Vagina (tissue), 2 donors: ENCODE measurements at regions not wholly inside any gene's neighbourhood (a gene's known extent, or its start where the extent isn't known, plus 50 kb on each side); places are given as distances from the start of the nearest gene placed in this dataset.

Source experiments
- DNase-seq, 2 donors: peaks; one replicate each; pipeline ENCODE4 v3.0.0-alpha.2; 2017; ENCODE audit errors: extremely low spot score in 2 of 2
- H3K27ac ChIP-seq: fragments of 200-600 bp; sonication (generic); one replicate; pipeline ENCODE4 v1.5.1; 2019
- H3K27me3 ChIP-seq: fragments of 200-600 bp; sonication (generic); one replicate; pipeline ENCODE4 v1.5.1; 2019
- H3K36me3 ChIP-seq, 2 donors: fragments of 200-600 bp; sonication (generic); one replicate each; pipeline ENCODE4 v1.5.1; 2017 to 2019
- H3K4me1 ChIP-seq: fragments of 200-600 bp; sonication (generic); one replicate; pipeline ENCODE4 v1.5.1; 2019
- H3K4me3 ChIP-seq, 2 donors: fragments of 200-600 bp; sonication (generic); 1 replicate in 1 of 2; 2 replicates in 1 of 2; pipeline ENCODE4 v1.5.1; 2016 to 2019
- H3K9me3 ChIP-seq: fragments of 200-600 bp; sonication (generic); one replicate; pipeline ENCODE4 v1.5.1; 2019
- CTCF ChIP-seq, 3 experiments: fragments of 450-650 bp in 2 of 3; fragments of 200-600 bp in 1 of 3; sonication (generic) in 1 of 3; IDR thresholded peaks; one replicate each; pipeline ENCODE4 v1.5.1; 2017 to 2019; ENCODE audit warnings: antibody characterized with exemption in 3 of 3, mild to moderate bottlenecking in 2 of 3, moderate library complexity in 2 of 3
- POLR2A ChIP-seq, 2 donors: fragments of 450-650 bp; IDR thresholded peaks; one replicate each; pipeline ENCODE4 v1.6.1; 2017; ENCODE audit warnings: antibody characterized with exemption in 2 of 2, mild to moderate bottlenecking in 2 of 2, moderate library complexity in 2 of 2
- POLR2AphosphoS5 ChIP-seq, 2 donors: sonication (generic); formaldehyde crosslinking; IDR thresholded peaks; one replicate each; pipeline ENCODE4 v1.9.0; 2017; ENCODE audit warnings: antibody characterized with exemption in 2 of 2, mild to moderate bottlenecking in 2 of 2, low read depth in 1 of 2; ENCODE audit not compliant: insufficient read depth in 1 of 2
- intact Hi-C: fragments of 100-400 bp; cut with DNase I; formaldehyde crosslinking; loops from one replicate; pipeline ENCODE4 v1.15.1; 2023

GRCh38 chr6:56407883-56408410, 160.6 kb upstream of the COL21A1 start:
- Histone ChIP-seq H3K4me1 (no peaks in the 10 kb centered on the region), H3K36me3 (no peaks in the 10 kb centered on the region), H3K27me3 (no peaks in the 10 kb centered on the region), H3K27ac (no peak overlapping the region), H3K4me3 (no peak overlapping the region), H3K9me3 (no peaks in the 10 kb centered on the region)
- DNase-seq, result no peak
- intact Hi-C loops, result no loop called here
- no peak for TF ChIP-seq CTCF (IDR thresholded peaks at IDR 0.05)

GRCh38 chr6:56406276-56407269, 159.2 kb upstream of the COL21A1 start:
- Histone ChIP-seq H3K9me3 (no peaks in the 10 kb centered on the region), H3K4me3 (no peak overlapping the region), H3K4me1 (no peaks in the 10 kb centered on the region), H3K27ac (no peak overlapping the region), H3K27me3 (no peaks in the 10 kb centered on the region), H3K36me3 (no peaks in the 10 kb centered on the region)
- TF ChIP-seq POLR2A (IDR thresholded peaks at IDR 0.05), result no peak
- TF ChIP-seq CTCF (IDR thresholded peaks at IDR 0.05), result no peak
- TF ChIP-seq POLR2AphosphoS5 (IDR thresholded peaks at IDR 0.05; ENCODE audit: insufficient read depth in 1 of 2, low read depth in 1 of 2), result no peak
- DNase-seq, result no peak
- intact Hi-C loops, result no loop called here

GRCh38 chr6:56404599-56404998, 157.2 kb upstream of the COL21A1 start:
- H3K27me3 ChIP-seq, result no peaks in the 10 kb centered on the region
- H3K4me1 ChIP-seq, result no peaks in the 10 kb centered on the region
- no peaks in the 10 kb centered on the region for H3K9me3 ChIP-seq
- no peak overlapping the region for H3K4me3 ChIP-seq
- TF ChIP-seq POLR2AphosphoS5 (IDR thresholded peaks at IDR 0.05; ENCODE audit: insufficient read depth in 1 of 2, low read depth in 1 of 2) (no peak), POLR2A (IDR thresholded peaks at IDR 0.05) (no peak), CTCF (IDR thresholded peaks at IDR 0.05) (no peak)
- no peaks in the 10 kb centered on the region for H3K36me3 ChIP-seq
- intact Hi-C loops, result no loop called here
- no peak for DNase-seq
- peak overlapping the region; percentile 36 for H3K27ac ChIP-seq

- no peak for DNase-seq
- H3K4me1 ChIP-seq, result no peaks in the 10 kb centered on the region
- intact Hi-C loops, result no loop called here
- peak overlapping the region; percentile 36 for H3K27ac ChIP-seq
- no peak overlapping the region for H3K4me3 ChIP-seq
- TF ChIP-seq CTCF (IDR thresholded peaks at IDR 0.05), result no peak
- TF ChIP-seq POLR2A (IDR thresholded peaks at IDR 0.05), result no peak
- no peak for TF ChIP-seq POLR2AphosphoS5 (IDR thresholded peaks at IDR 0.05; ENCODE audit: insufficient read depth in 1 of 2, low read depth in 1 of 2)
- H3K27me3 ChIP-seq, result no peaks in the 10 kb centered on the region
- H3K36me3 ChIP-seq, result no peaks in the 10 kb centered on the region
- no peaks in the 10 kb centered on the region for H3K9me3 ChIP-seq
These were observed 156.4 kb upstream of the COL21A1 start for GRCh38 chr6:56403745-56404144.

GRCh38 chr6:56401477-56402070, 154.2 kb upstream of the COL21A1 start:
- Histone ChIP-seq H3K9me3 (no peaks in the 10 kb centered on the region), H3K4me3 (no peak overlapping the region), H3K27me3 (no peaks in the 10 kb centered on the region), H3K27ac (no peak overlapping the region), H3K4me1 (no peaks in the 10 kb centered on the region), H3K36me3 (no peaks in the 10 kb centered on the region)
- intact Hi-C loops, result no loop called here
- TF ChIP-seq POLR2A (IDR thresholded peaks at IDR 0.05), result no peak
- no peak for TF ChIP-seq CTCF (IDR thresholded peaks at IDR 0.05)
- no peak for TF ChIP-seq POLR2AphosphoS5 (IDR thresholded peaks at IDR 0.05; ENCODE audit: insufficient read depth in 1 of 2, low read depth in 1 of 2)
- no peak for DNase-seq
